GM19025 (cell line): ENCODE measurements at regions not wholly inside any gene's neighbourhood (a gene's known extent, or its start where the extent isn't known, plus 50 kb on each side); places are given as distances from the start of the nearest gene placed in this dataset.

Source experiments
- ATAC-seq: cut with Tn5 transposase; IDR thresholded peaks from one replicate; pipeline ENCODE4 v1.9.1; 2021; ENCODE audit warnings: mild to moderate bottlenecking, low read depth, moderate library complexity; ENCODE audit not compliant: unreplicated experiment

- ATAC-seq = peak; percentile 83
Observed at GRCh38 chr2:145692971-145693478, 1173.1 kb upstream of the ZEB2 start.

GRCh38 chr2:145691659-145692058, 1171.7 kb upstream of the ZEB2 start:
- ATAC-seq = no peak

- no peak for ATAC-seq
Observed at GRCh38 chr2:145690183-145690778, 1170.4 kb upstream of the ZEB2 start.

GRCh38 chr2:145689277-145689676, 1169.4 kb upstream of the ZEB2 start:
- ATAC-seq = no peak

GRCh38 chr2:145688156-145688555, 1168.2 kb upstream of the ZEB2 start:
- no peak for ATAC-seq

GRCh38 chr2:145687442-145688134, 1167.7 kb upstream of the ZEB2 start:
- no peak for ATAC-seq

GRCh38 chr2:145685383-145686050, 1165.6 kb upstream of the ZEB2 start:
- ATAC-seq = no peak

- no peak for ATAC-seq
Observed at GRCh38 chr2:145682546-145683157, 1162.7 kb upstream of the ZEB2 start.

GRCh38 chr2:145680276-145680675, 1160.4 kb upstream of the ZEB2 start:
- ATAC-seq = no peak

- no peak for ATAC-seq
Observed at GRCh38 chr2:145677371-145677770, 1157.5 kb upstream of the ZEB2 start.

- ATAC-seq = no peak
Observed at GRCh38 chr2:145674705-145675104, 1154.8 kb upstream of the ZEB2 start.

- ATAC-seq = no peak
Observed at GRCh38 chr2:145669301-145669700, 1149.4 kb upstream of the ZEB2 start.

GRCh38 chr2:145666552-145666951, 1146.6 kb upstream of the ZEB2 start:
- no peak for ATAC-seq

- no peak for ATAC-seq
Observed at GRCh38 chr2:145657265-145657664, 1137.3 kb upstream of the ZEB2 start.

GRCh38 chr2:145655165-145655765, 1135.3 kb upstream of the ZEB2 start:
- no peak for ATAC-seq

- no peak for ATAC-seq
Observed at GRCh38 chr2:145654746-145655145, 1134.8 kb upstream of the ZEB2 start.

GRCh38 chr2:145654156-145654555, 1134.2 kb upstream of the ZEB2 start:
- ATAC-seq = no peak

- ATAC-seq = no peak
Observed at GRCh38 chr2:145653553-145653952, 1133.6 kb upstream of the ZEB2 start.

GRCh38 chr2:145652571-145653545, 1132.9 kb upstream of the ZEB2 start:
- ATAC-seq = no peak

GRCh38 chr2:145652036-145652435, 1132.1 kb upstream of the ZEB2 start:
- no peak for ATAC-seq
